PC-3 (cell line): ENCODE measurements at regions not wholly inside any gene's neighbourhood (a gene's known extent, or its start where the extent isn't known, plus 50 kb on each side); places are given as distances from the start of the nearest gene placed in this dataset.

Experiments
- EZH2phosphoT487 ChIP-seq: fragments of 300-600 bp; sonication (generic); IDR thresholded peaks from 2 replicates; pipeline ENCODE4 v1.6.1; 2018; ENCODE audit warnings: mild to moderate bottlenecking, antibody characterized with exemption, low read length, borderline replicate concordance
- TF ChIP-seq, protein P1 (sequence below): fragments of 300-600 bp; sonication (generic); conservative IDR thresholded peaks from 2 replicates; pipeline ENCODE4 v1.5.1; 2017; ENCODE audit warnings: antibody characterized with exemption, low read depth, mild to moderate bottlenecking, low read length

DNA sequence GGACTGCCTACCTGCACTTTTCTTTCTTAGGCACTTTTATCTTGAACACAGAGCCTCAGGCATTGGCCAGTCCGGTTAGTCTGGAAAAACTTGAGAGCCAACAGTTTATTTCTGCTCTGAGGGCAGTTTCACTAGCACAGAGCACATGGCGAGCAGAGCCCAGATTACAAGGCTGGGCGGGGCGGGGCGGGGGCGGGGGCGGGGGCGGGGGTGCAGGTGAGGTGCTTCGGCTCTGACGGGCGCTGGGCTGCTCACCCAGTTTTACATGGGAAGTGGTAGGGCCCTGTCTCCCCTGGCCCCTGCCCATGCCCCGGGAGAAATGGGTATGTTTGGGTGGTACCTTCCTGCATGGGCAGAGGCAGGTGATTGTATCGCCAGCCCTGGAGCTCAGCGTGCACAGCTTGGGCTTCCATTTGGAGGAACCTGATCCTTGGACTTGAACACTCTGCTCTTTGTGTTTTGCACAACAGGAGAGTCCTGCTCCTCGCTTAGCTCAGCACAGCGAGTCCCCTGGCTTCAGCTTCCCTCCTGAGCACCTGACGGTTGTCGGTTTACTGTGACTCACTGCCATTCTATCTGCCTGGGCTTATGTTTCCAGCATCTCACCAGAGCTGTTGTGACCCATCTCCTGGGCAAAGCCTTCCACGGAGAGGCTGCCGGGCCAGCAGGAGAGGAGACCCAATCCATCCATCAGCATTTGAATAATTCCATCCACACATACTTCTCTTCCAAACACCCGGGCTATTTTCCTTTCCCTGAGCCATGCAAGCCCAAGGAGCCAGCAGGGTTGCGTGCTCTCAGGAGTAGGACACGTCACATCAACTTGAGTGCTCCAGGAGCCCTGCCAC is 108.5 kb downstream of the ARF6 start:
- TF ChIP-seq, protein P1, sequence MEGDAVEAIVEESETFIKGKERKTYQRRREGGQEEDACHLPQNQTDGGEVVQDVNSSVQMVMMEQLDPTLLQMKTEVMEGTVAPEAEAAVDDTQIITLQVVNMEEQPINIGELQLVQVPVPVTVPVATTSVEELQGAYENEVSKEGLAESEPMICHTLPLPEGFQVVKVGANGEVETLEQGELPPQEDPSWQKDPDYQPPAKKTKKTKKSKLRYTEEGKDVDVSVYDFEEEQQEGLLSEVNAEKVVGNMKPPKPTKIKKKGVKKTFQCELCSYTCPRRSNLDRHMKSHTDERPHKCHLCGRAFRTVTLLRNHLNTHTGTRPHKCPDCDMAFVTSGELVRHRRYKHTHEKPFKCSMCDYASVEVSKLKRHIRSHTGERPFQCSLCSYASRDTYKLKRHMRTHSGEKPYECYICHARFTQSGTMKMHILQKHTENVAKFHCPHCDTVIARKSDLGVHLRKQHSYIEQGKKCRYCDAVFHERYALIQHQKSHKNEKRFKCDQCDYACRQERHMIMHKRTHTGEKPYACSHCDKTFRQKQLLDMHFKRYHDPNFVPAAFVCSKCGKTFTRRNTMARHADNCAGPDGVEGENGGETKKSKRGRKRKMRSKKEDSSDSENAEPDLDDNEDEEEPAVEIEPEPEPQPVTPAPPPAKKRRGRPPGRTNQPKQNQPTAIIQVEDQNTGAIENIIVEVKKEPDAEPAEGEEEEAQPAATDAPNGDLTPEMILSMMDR, result no peak
- TF ChIP-seq EZH2phosphoT487, result no peak
